ENCODE measurements at regions not wholly inside any gene's neighbourhood (a gene's known extent, or its start where the extent isn't known, plus 50 kb on each side); places are given as distances from the start of the nearest gene placed in this dataset.

DNA sequence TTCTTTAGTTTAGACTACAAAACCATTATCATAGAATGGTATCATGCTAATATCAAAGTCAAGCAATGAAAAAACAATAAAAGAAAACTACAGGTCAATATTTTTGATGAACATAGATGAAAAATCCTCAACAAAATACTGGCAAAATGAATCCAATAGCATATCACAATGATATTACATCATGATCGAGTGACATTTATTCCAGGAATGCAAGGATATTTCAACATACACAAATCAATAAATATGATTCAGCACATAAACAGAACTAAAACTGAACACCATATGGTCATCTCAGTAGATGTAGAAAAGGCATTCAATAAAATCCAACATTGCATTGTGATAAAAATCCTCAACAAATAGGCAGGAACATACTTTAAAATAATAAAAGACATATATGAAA is 1657.7 kb downstream of the KCNT2 start:
- no peaks in the 10 kb centered on the region for H3K27me3 ChIP-seq (ENCODE audit: insufficient read depth, poor library complexity, severe bottlenecking)
- TF ChIP-seq POLR2AphosphoS5 (IDR thresholded peaks at IDR 0.05; ENCODE audit: low read depth) (no peak), GABPA (IDR thresholded peaks at IDR 0.05; ENCODE audit: low read depth) (no peak), SPI1 (IDR thresholded peaks at IDR 0.05; ENCODE audit: borderline replicate concordance, low read depth) (no peak)
- TF ChIP-seq, protein P1, sequence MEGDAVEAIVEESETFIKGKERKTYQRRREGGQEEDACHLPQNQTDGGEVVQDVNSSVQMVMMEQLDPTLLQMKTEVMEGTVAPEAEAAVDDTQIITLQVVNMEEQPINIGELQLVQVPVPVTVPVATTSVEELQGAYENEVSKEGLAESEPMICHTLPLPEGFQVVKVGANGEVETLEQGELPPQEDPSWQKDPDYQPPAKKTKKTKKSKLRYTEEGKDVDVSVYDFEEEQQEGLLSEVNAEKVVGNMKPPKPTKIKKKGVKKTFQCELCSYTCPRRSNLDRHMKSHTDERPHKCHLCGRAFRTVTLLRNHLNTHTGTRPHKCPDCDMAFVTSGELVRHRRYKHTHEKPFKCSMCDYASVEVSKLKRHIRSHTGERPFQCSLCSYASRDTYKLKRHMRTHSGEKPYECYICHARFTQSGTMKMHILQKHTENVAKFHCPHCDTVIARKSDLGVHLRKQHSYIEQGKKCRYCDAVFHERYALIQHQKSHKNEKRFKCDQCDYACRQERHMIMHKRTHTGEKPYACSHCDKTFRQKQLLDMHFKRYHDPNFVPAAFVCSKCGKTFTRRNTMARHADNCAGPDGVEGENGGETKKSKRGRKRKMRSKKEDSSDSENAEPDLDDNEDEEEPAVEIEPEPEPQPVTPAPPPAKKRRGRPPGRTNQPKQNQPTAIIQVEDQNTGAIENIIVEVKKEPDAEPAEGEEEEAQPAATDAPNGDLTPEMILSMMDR (IDR thresholded peaks at IDR 0.05; ENCODE audit: insufficient read depth, low read length): no peak
- TF ChIP-seq, protein P2, sequence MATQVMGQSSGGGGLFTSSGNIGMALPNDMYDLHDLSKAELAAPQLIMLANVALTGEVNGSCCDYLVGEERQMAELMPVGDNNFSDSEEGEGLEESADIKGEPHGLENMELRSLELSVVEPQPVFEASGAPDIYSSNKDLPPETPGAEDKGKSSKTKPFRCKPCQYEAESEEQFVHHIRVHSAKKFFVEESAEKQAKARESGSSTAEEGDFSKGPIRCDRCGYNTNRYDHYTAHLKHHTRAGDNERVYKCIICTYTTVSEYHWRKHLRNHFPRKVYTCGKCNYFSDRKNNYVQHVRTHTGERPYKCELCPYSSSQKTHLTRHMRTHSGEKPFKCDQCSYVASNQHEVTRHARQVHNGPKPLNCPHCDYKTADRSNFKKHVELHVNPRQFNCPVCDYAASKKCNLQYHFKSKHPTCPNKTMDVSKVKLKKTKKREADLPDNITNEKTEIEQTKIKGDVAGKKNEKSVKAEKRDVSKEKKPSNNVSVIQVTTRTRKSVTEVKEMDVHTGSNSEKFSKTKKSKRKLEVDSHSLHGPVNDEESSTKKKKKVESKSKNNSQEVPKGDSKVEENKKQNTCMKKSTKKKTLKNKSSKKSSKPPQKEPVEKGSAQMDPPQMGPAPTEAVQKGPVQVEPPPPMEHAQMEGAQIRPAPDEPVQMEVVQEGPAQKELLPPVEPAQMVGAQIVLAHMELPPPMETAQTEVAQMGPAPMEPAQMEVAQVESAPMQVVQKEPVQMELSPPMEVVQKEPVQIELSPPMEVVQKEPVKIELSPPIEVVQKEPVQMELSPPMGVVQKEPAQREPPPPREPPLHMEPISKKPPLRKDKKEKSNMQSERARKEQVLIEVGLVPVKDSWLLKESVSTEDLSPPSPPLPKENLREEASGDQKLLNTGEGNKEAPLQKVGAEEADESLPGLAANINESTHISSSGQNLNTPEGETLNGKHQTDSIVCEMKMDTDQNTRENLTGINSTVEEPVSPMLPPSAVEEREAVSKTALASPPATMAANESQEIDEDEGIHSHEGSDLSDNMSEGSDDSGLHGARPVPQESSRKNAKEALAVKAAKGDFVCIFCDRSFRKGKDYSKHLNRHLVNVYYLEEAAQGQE (IDR thresholded peaks at IDR 0.05; ENCODE audit: insufficient replicate concordance, low read depth): no peak
- DNase-seq (ENCODE audit: low read depth in 1 of 2, low spot score in 1 of 2): no peak
- H3K27ac ChIP-seq (replicated peaks): no peak overlapping the region
- no peak overlapping the region for H3K4me3 ChIP-seq (replicated peaks; ENCODE audit: insufficient read depth, low read length)

DNA sequence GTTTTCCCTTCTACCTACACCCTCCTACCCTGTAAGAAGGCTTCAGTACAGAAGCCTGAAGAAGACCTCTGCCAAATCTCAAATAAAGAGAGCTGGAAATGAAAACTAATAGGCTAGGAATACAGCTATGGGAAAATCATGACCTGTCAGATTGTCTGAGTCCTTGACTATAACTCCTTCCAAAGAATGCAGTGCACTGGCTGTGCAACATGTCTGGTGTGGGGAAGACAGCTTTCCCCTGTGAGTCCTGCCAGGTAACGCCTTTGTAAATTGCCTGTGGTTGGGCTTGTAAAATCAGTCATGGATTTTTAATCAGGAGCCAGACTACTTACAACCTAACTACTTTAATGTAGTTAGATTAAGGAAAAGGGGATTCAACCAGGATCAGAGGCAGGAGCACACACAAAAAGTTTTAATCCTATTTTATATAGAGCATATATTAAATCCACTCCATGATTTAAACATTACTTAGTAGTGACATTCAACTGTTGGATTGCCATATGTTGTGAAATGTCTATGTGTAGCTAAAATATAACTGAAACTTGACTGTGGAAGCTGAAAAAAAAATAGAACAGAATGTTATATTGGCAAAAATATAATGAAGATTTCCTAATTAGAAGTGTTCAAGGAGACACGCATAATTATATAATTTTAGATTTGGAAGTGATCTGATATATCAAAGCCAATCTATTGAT is 1667.8 kb downstream of the KCNT2 start:
- DNase-seq (ENCODE audit: low read depth in 1 of 2, low spot score in 1 of 2): no peak
- no peak overlapping the region for H3K27ac ChIP-seq (replicated peaks)
- TF ChIP-seq, protein P2 (IDR thresholded peaks at IDR 0.05; ENCODE audit: insufficient replicate concordance, low read depth): no peak
- no peak for TF ChIP-seq SPI1 (IDR thresholded peaks at IDR 0.05; ENCODE audit: borderline replicate concordance, low read depth)
- no peak for TF ChIP-seq POLR2AphosphoS5 (IDR thresholded peaks at IDR 0.05; ENCODE audit: low read depth)
- TF ChIP-seq, protein P1 (IDR thresholded peaks at IDR 0.05; ENCODE audit: insufficient read depth, low read length): no peak
- no peak for TF ChIP-seq GABPA (IDR thresholded peaks at IDR 0.05; ENCODE audit: low read depth)
- H3K27me3 ChIP-seq (ENCODE audit: insufficient read depth, poor library complexity, severe bottlenecking): no peaks in the 10 kb centered on the region
- H3K4me3 ChIP-seq (replicated peaks; ENCODE audit: insufficient read depth, low read length): no peak overlapping the region

DNA sequence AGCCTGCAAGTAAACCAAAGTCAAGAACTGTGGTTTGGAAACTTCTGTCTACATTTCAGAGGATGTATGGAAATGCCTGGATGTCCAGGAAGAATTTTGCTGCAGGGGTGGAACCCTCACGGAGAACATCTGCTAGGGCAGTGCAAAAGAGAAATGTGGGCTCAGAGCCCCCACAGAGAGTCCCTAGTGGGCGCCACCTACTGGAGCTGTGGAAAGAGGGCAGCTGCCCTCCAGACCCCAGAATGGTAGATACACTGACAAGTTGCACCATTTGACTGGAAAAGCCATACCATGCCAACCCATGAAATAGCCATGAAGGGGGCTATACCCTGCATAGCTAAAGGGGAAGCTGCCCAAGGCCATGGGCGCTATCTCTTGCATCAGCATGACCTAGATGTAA is 1672.4 kb downstream of the KCNT2 start:
- H3K27me3 ChIP-seq (ENCODE audit: insufficient read depth, poor library complexity, severe bottlenecking): no peaks in the 10 kb centered on the region
- no peak overlapping the region for H3K4me3 ChIP-seq (replicated peaks; ENCODE audit: insufficient read depth, low read length)
- TF ChIP-seq, protein P1 (IDR thresholded peaks at IDR 0.05; ENCODE audit: insufficient read depth, low read length): no peak
- no peak overlapping the region for H3K27ac ChIP-seq (replicated peaks)
- DNase-seq (ENCODE audit: low read depth in 1 of 2, low spot score in 1 of 2): no peak

DNA sequence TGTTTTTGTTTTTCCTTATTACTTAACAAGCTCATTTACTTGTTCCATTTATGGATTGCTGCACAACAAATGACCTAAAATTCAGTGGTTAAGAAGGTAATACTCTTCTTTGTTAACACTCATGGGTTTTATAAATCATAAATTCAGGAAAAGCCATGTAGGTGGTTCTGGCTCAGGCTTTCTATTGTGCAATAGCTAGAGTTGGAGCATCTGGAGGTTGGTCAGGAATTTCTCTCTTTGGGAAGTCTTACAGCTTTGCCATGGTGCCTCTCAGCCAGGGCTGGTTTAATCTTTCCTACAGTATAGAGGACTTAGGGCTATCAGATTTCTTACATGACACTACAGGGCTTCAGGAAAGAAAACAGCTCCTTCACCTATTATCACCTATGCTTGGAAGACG is 1677.1 kb downstream of the KCNT2 start:
- no peak for DNase-seq (ENCODE audit: low read depth in 1 of 2, low spot score in 1 of 2)
- H3K27ac ChIP-seq (replicated peaks): no peak overlapping the region
- H3K4me3 ChIP-seq (replicated peaks; ENCODE audit: insufficient read depth, low read length): no peak overlapping the region
- no peaks in the 10 kb centered on the region for H3K27me3 ChIP-seq (ENCODE audit: insufficient read depth, poor library complexity, severe bottlenecking)
- TF ChIP-seq, protein P1 (IDR thresholded peaks at IDR 0.05; ENCODE audit: insufficient read depth, low read length): no peak

Measured in HL-60 (cell line).